ENCODE measurements at regions not wholly inside any gene's neighbourhood (a gene's known extent, or its start where the extent isn't known, plus 50 kb on each side); places are given as distances from the start of the nearest gene placed in this dataset.

DNA sequence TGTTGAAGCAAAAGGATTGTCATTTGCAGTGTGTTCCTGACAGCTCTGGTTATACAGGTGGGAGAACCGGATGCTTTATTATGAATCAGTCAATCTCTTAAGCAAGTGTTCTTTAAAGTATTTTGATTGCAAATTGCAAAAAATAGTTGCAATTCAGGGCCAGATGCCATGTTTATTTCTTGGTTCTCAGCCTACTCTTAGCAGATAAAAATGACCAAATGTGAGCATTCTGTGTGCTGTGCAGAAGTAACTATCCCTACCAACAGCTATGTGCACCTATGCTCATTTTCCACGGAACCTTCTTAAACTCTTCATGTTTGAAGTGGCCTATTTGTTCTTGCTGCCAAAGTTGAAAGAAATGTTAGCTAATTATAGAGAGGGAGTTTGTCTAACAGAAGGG is 262.3 kb upstream of the RASGRP1 start:
- TF ChIP-seq CHD2 (IDR thresholded peaks at IDR 0.05; ENCODE audit: low read length, partially characterized antibody), result no peak
- TF ChIP-seq, protein P1, sequence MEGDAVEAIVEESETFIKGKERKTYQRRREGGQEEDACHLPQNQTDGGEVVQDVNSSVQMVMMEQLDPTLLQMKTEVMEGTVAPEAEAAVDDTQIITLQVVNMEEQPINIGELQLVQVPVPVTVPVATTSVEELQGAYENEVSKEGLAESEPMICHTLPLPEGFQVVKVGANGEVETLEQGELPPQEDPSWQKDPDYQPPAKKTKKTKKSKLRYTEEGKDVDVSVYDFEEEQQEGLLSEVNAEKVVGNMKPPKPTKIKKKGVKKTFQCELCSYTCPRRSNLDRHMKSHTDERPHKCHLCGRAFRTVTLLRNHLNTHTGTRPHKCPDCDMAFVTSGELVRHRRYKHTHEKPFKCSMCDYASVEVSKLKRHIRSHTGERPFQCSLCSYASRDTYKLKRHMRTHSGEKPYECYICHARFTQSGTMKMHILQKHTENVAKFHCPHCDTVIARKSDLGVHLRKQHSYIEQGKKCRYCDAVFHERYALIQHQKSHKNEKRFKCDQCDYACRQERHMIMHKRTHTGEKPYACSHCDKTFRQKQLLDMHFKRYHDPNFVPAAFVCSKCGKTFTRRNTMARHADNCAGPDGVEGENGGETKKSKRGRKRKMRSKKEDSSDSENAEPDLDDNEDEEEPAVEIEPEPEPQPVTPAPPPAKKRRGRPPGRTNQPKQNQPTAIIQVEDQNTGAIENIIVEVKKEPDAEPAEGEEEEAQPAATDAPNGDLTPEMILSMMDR (IDR thresholded peaks at IDR 0.05), result no peak
- TF ChIP-seq, protein P2, sequence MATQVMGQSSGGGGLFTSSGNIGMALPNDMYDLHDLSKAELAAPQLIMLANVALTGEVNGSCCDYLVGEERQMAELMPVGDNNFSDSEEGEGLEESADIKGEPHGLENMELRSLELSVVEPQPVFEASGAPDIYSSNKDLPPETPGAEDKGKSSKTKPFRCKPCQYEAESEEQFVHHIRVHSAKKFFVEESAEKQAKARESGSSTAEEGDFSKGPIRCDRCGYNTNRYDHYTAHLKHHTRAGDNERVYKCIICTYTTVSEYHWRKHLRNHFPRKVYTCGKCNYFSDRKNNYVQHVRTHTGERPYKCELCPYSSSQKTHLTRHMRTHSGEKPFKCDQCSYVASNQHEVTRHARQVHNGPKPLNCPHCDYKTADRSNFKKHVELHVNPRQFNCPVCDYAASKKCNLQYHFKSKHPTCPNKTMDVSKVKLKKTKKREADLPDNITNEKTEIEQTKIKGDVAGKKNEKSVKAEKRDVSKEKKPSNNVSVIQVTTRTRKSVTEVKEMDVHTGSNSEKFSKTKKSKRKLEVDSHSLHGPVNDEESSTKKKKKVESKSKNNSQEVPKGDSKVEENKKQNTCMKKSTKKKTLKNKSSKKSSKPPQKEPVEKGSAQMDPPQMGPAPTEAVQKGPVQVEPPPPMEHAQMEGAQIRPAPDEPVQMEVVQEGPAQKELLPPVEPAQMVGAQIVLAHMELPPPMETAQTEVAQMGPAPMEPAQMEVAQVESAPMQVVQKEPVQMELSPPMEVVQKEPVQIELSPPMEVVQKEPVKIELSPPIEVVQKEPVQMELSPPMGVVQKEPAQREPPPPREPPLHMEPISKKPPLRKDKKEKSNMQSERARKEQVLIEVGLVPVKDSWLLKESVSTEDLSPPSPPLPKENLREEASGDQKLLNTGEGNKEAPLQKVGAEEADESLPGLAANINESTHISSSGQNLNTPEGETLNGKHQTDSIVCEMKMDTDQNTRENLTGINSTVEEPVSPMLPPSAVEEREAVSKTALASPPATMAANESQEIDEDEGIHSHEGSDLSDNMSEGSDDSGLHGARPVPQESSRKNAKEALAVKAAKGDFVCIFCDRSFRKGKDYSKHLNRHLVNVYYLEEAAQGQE (IDR thresholded peaks at IDR 0.05), result no peak
- no peak for TF ChIP-seq MAFK (IDR thresholded peaks at IDR 0.05; ENCODE audit: partially characterized antibody)
- TF ChIP-seq POLR2A (IDR thresholded peaks at IDR 0.05; ENCODE audit: low read length), result no peak
- TF ChIP-seq, protein P3, sequence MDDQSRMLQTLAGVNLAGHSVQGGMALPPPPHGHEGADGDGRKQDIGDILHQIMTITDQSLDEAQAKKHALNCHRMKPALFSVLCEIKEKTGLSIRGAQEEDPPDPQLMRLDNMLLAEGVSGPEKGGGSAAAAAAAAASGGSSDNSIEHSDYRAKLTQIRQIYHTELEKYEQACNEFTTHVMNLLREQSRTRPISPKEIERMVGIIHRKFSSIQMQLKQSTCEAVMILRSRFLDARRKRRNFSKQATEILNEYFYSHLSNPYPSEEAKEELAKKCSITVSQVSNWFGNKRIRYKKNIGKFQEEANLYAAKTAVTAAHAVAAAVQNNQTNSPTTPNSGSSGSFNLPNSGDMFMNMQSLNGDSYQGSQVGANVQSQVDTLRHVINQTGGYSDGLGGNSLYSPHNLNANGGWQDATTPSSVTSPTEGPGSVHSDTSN (IDR thresholded peaks at IDR 0.05), result no peak
- no peak for TF ChIP-seq SREBF2 (IDR thresholded peaks at IDR 0.05)

All from A549 (cell line).